HG03571 (cell line): ENCODE measurements at regions not wholly inside any gene's neighbourhood (a gene's known extent, or its start where the extent isn't known, plus 50 kb on each side); places are given as distances from the start of the nearest gene placed in this dataset.

Experiments used
- ATAC-seq: cut with Tn5 transposase; IDR thresholded peaks from one replicate; pipeline ENCODE4 v1.9.1; 2021; ENCODE audit not compliant: unreplicated experiment

- no peak for ATAC-seq
Observed at GRCh38 chr14:44029933-44030332, 477.1 kb downstream of the FSCB start.

- no peak for ATAC-seq
Observed at GRCh38 chr14:44027397-44027796, 479.7 kb downstream of the FSCB start.

GRCh38 chr14:44010595-44010994 is 496.5 kb downstream of the FSCB start:
- ATAC-seq = no peak

- ATAC-seq = no peak
Observed at GRCh38 chr14:44010071-44010470, 497.0 kb downstream of the FSCB start.

GRCh38 chr14:44009642-44010041 is 497.4 kb downstream of the FSCB start:
- no peak for ATAC-seq

- ATAC-seq = no peak
Observed at GRCh38 chr14:43988989-43989388, 518.1 kb downstream of the FSCB start.

GRCh38 chr14:43983721-43984120 is 523.4 kb downstream of the FSCB start:
- ATAC-seq = no peak

GRCh38 chr14:43981135-43981768 is 525.8 kb downstream of the FSCB start:
- ATAC-seq = no peak

- ATAC-seq = no peak
Observed at GRCh38 chr14:43956741-43957140, 550.3 kb downstream of the FSCB start.

GRCh38 chr14:43949400-43949799 is 557.7 kb downstream of the FSCB start:
- no peak for ATAC-seq

GRCh38 chr14:43939836-43940235 is 567.2 kb downstream of the FSCB start:
- ATAC-seq = no peak

- ATAC-seq = no peak
Observed at GRCh38 chr14:43938588-43939281, 568.3 kb downstream of the FSCB start.

- ATAC-seq = no peak
Observed at GRCh38 chr14:43937001-43937400, 570.1 kb downstream of the FSCB start.

GRCh38 chr14:43934102-43934501 is 573.0 kb downstream of the FSCB start:
- no peak for ATAC-seq

GRCh38 chr14:43914041-43914693 is 592.9 kb downstream of the FSCB start:
- ATAC-seq = no peak

GRCh38 chr14:43903209-43903608 is 603.9 kb downstream of the FSCB start:
- ATAC-seq = no peak

- no peak for ATAC-seq
Observed at GRCh38 chr14:43901911-43902673, 605.0 kb downstream of the FSCB start.

GRCh38 chr14:43900173-43900655 is 606.9 kb downstream of the FSCB start:
- no peak for ATAC-seq

GRCh38 chr14:43898687-43899086 is 608.4 kb downstream of the FSCB start:
- no peak for ATAC-seq

- ATAC-seq = no peak
Observed at GRCh38 chr14:43896044-43896443, 611.0 kb downstream of the FSCB start.

GRCh38 chr14:43894534-43894933 is 612.5 kb downstream of the FSCB start:
- ATAC-seq = no peak
